Peyer's patch (tissue), 4 donors: ENCODE measurements at regions not wholly inside any gene's neighbourhood (a gene's known extent, or its start where the extent isn't known, plus 50 kb on each side); places are given as distances from the start of the nearest gene placed in this dataset.

Source experiments
- DNase-seq, 3 donors: peaks; one replicate each; pipeline ENCODE4 v3.0.0-alpha.2; 2017 to 2019
- H3K27ac ChIP-seq, 4 donors: fragments of 200-600 bp; sonication (generic); one replicate each; pipeline ENCODE4 v1.5.1; 2016 to 2019
- H3K27me3 ChIP-seq, 2 donors: fragments of 200-600 bp; sonication (generic); one replicate each; pipeline ENCODE4 v1.5.1; 2019
- H3K36me3 ChIP-seq, 3 donors: fragments of 200-600 bp; sonication (generic); one replicate each; pipeline ENCODE4 v1.5.1; 2016 to 2019
- H3K4me1 ChIP-seq, 4 donors: fragments of 200-600 bp; sonication (generic); one replicate each; pipeline ENCODE4 v1.5.1; 2016 to 2019
- H3K4me3 ChIP-seq, 4 donors: fragments of 200-600 bp; sonication (generic); 1 replicate in 3 of 4; 2 replicates in 1 of 4; pipeline ENCODE4 v1.5.1; 2016 to 2019; ENCODE audit warnings: mild to moderate bottlenecking in 1 of 4
- H3K9me3 ChIP-seq, 4 donors: fragments of 200-600 bp; sonication (generic); one replicate each; pipeline ENCODE4 v1.5.1; 2016 to 2019; ENCODE audit warnings: mild to moderate bottlenecking in 1 of 4
- CTCF ChIP-seq, 6 experiments: fragments of 450-650 bp in 4 of 6; fragments of 200-600 bp in 2 of 6; sonication (generic) in 1 of 6; IDR thresholded peaks; one replicate each; pipeline ENCODE4 v1.5.1; 2017 to 2019; ENCODE audit warnings: antibody characterized with exemption in 6 of 6, mild to moderate bottlenecking in 3 of 6, moderate library complexity in 1 of 6
- POLR2A ChIP-seq, 2 donors: fragments of 450-650 bp; IDR thresholded peaks; one replicate each; pipeline ENCODE4 v1.5.1; 2017; ENCODE audit warnings: antibody characterized with exemption in 2 of 2, mild to moderate bottlenecking in 2 of 2, moderate library complexity in 2 of 2

GRCh38 chr12:45619736-45620135 is 109.8 kb upstream of the ARID2 start:
- no peak for TF ChIP-seq POLR2A (IDR thresholded peaks at IDR 0.05)
- no peak for TF ChIP-seq CTCF (IDR thresholded peaks at IDR 0.05)
- Histone ChIP-seq H3K4me3 (no peak overlapping the region), H3K27ac (no peak overlapping the region), H3K27me3 (no peaks in the 10 kb centered on the region), H3K9me3 (peaks cover 0 to 3% (median 0%) of the 10 kb centered on the region in 4 donors), H3K36me3 (no peaks in the 10 kb centered on the region), H3K4me1 (no peaks in the 10 kb centered on the region)
- DNase-seq: no peak

- H3K27ac ChIP-seq: no peak overlapping the region
- H3K4me3 ChIP-seq: no peak overlapping the region
- peaks cover 0 to 3% (median 0%) of the 10 kb centered on the region in 4 donors for H3K9me3 ChIP-seq
- no peaks in the 10 kb centered on the region for H3K4me1 ChIP-seq
- H3K36me3 ChIP-seq: no peaks in the 10 kb centered on the region
- DNase-seq: no peak
- TF ChIP-seq POLR2A (IDR thresholded peaks at IDR 0.05): no peak
- TF ChIP-seq CTCF (IDR thresholded peaks at IDR 0.05): no peak
- H3K27me3 ChIP-seq: no peaks in the 10 kb centered on the region
Observed at GRCh38 chr12:45621703-45622102, 107.8 kb upstream of the ARID2 start.

DNA sequence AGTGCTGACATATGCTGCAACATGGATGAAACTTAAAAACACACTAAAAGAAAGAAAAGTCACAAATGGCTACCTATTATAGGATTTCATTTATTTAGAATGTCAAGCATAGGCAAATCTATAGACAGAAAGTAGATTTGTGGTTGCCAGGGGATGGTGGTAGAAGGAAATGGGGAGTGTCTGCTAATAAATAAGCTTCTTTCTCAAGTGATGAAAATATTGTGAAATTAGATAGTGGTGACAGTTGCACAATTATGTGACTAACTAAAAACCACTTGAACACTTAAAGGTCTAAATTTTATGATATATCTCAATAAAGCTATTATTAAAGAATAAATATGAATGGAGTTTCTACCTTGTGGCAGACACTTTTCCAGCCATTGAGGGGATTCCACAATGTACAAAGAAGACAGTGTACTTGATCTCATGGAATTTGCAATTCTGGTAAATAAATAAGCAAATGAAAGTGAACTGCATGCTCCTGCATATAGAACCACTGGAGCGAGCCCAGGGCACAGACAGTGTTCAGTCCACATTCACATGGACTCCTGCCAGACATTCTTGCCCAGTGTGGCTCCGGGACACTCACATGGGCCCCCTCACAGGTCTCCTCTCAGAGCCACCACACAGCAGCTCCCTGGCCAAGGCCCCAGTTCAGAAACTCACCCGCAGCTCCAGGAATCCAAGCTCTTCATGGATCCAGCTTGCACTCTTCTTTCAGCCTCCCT is 107.1 kb upstream of the ARID2 start:
- DNase-seq: no peak
- Histone ChIP-seq H3K27ac (no peak overlapping the region), H3K36me3 (no peaks in the 10 kb centered on the region), H3K4me3 (no peak overlapping the region), H3K4me1 (no peaks in the 10 kb centered on the region), H3K27me3 (no peaks in the 10 kb centered on the region), H3K9me3 (peaks cover 0 to 3% (median 0%) of the 10 kb centered on the region in 4 donors)
- TF ChIP-seq POLR2A (IDR thresholded peaks at IDR 0.05) (no peak), CTCF (IDR thresholded peaks at IDR 0.05) (no peak)

DNA sequence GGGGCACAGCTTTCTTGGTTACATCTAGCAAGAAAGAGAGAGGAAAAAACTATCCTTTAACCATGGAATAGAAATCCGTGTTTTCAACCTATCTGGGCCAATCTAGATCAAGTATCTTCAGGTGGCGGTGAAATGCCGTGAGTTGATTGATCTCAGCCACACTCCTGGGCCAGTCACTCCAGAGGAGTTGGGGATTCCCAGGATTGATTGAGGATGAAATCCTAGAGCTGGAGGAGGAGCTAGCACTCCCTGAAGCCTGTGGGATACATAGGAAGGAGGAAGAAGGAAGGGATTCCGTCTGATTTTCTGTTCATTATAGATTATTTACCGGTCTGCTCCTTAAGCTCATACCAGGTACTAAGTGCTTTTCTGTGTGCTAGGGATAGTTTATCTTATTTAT is 106.3 kb upstream of the ARID2 start:
- Histone ChIP-seq H3K36me3 (no peaks in the 10 kb centered on the region), H3K9me3 (peaks cover 0 to 3% (median 0%) of the 10 kb centered on the region in 4 donors), H3K27me3 (no peaks in the 10 kb centered on the region), H3K4me1 (no peaks in the 10 kb centered on the region), H3K4me3 (no peak overlapping the region), H3K27ac (no peak overlapping the region)
- DNase-seq: no peak
- TF ChIP-seq POLR2A (IDR thresholded peaks at IDR 0.05): no peak
- TF ChIP-seq CTCF (IDR thresholded peaks at IDR 0.05): no peak

GRCh38 chr12:45623940-45624339 is 105.6 kb upstream of the ARID2 start:
- H3K36me3 ChIP-seq: no peaks in the 10 kb centered on the region
- DNase-seq: no peak
- TF ChIP-seq POLR2A (IDR thresholded peaks at IDR 0.05) (no peak), CTCF (IDR thresholded peaks at IDR 0.05) (no peak)
- no peaks in the 10 kb centered on the region for H3K4me1 ChIP-seq
- H3K9me3 ChIP-seq: peaks cover 0 to 3% (median 0%) of the 10 kb centered on the region in 4 donors
- H3K4me3 ChIP-seq: no peak overlapping the region
- no peaks in the 10 kb centered on the region for H3K27me3 ChIP-seq
- H3K27ac ChIP-seq: no peak overlapping the region
